CD4-positive, alpha-beta T cell treated with Interleukin-4 for 1 hour (primary cell): ENCODE measurements at regions not wholly inside any gene's neighbourhood (a gene's known extent, or its start where the extent isn't known, plus 50 kb on each side); places are given as distances from the start of the nearest gene placed in this dataset.
"Not testable (repeated sequence)": the region's sequence is repeated elsewhere in the genome, so short reads cannot be mapped to it uniquely, and the experiment has no call there.

Experiments
- DNase-seq, 2 donors: peaks; one replicate each; pipeline ENCODE4 v3.0.0-alpha.2; 2020 to 2022

GRCh38 chr2:235223011-235223410 lies 270.8 kb upstream of the AGAP1 start:
- DNase-seq, result no peak

- DNase-seq, result no peak
Measured at GRCh38 chr2:235224410-235224809, 269.4 kb upstream of the AGAP1 start.

- DNase-seq, result no peak
Measured at GRCh38 chr2:235225261-235225660, 268.6 kb upstream of the AGAP1 start.

DNA sequence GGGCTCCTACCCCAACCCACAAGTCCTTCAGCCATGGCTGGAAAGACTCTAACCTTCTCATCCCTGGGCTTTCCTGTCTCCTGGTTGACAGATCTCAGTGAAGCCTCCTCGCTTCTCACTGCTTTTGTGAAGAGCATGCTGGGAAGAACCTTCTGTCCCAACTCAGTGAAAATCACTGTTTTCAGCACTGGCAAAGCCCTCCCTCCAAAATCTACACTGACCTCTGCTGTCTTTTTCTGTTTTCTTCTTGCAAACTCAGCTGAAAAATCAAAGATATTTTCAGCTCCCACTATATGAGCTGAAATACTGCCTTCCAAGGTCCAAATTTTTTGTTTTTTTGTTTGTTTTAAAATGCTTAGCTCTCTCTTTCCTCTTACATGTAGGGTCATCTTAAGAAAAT lies 266.3 kb upstream of the AGAP1 start:
- no peak for DNase-seq

GRCh38 chr2:235228422-235228821 lies 265.4 kb upstream of the AGAP1 start:
- not testable (repeated sequence) for DNase-seq

- no peak for DNase-seq
Measured at GRCh38 chr2:235229236-235229635, 264.6 kb upstream of the AGAP1 start.

DNA sequence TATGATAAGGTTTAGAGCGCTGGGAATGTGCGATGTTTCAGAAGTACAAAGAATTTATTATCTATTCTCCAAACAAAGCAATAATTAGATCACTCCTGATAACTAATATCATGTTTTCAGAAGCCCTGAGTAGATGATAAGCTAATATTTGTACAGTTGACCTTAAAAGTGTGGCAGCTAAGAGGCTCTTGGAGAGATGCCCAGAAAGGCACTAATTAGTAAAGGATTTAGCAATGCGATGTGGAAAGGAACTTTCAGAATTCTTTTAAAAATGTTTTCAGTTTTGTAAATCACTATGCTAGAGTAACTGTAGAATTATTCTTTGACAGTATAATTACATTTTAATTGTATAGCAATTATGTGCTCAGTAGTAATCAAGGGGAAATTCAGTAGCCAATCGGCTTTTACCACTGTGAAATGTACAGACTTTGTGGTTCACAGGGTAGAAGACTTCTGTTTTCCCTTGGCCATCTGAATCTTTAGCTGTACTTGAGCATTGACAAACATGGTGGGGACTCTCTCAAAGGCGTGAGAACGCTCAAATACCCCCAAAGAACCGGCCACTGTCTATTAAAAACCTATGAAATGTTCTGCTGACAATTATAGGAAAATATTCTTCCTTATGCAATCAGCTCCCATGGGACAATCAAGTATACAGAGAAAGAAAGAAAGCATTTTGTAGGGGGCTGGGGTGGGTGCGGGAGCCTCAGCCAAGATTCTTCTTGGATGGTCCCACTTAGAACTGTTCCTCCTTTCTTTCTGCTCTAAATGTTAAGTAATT lies 262.8 kb upstream of the AGAP1 start:
- no peak for DNase-seq

GRCh38 chr2:235232449-235233433 lies 261.1 kb upstream of the AGAP1 start:
- no peak for DNase-seq

DNA sequence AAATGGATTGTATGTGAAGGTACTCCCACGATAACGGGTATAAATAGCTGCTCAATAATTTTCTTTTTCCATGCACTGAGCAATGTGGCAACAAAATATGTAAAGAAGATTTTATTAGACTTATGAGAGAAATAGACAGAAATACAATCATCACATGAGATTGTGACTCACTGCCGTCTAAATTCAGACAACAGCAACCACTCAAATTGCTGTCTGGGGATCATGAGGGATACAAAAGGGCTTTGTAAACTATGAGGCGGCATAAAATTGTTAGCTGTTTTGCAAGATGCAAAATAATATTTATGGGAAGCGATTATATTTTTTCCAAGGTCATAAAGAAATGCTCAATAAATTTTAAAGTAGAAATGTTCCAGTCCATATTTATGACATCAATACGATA lies 259.1 kb upstream of the AGAP1 start:
- DNase-seq, result no peak

GRCh38 chr2:235235977-235236767 lies 257.7 kb upstream of the AGAP1 start:
- DNase-seq, result no peak

DNA sequence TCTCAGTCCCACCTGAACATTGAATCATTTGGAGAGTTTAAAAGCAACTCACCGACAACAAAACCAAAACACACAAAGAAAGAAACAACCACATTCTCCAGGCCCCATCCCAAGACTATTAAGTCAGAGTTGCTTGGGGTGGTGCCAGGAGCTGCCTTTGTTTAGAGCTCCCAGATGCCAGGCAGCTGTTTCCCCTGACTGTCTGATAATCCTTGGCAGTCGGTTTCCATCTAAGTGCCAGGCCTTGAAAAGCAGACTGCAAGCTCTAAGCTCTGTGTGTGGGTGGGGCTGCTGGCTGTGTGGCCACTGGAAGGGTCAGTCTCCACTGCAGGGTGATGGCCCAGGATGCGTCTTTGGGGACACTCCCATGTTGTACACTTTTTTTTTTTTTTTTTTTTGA lies 255.3 kb upstream of the AGAP1 start:
- DNase-seq, result no peak

DNA sequence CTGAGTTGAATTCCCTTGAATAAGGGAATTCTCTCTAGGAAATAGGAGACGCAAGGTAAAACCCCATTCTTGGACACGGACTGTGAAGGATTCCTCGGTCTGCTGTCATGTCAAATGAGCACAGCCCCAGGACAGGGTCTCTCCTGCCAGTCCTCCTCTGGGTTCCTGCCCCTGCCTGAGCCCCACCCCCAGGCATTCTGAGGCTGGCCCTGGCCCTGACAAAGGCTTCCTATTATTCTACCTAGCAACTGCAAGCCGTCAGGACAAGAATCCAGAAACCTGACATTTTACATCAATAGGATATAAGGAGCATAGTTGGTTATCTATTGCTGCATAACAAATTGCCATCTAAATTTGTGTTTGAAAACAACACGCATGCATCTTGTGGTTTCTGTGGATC lies 253.3 kb upstream of the AGAP1 start:
- DNase-seq, result no peak

DNA sequence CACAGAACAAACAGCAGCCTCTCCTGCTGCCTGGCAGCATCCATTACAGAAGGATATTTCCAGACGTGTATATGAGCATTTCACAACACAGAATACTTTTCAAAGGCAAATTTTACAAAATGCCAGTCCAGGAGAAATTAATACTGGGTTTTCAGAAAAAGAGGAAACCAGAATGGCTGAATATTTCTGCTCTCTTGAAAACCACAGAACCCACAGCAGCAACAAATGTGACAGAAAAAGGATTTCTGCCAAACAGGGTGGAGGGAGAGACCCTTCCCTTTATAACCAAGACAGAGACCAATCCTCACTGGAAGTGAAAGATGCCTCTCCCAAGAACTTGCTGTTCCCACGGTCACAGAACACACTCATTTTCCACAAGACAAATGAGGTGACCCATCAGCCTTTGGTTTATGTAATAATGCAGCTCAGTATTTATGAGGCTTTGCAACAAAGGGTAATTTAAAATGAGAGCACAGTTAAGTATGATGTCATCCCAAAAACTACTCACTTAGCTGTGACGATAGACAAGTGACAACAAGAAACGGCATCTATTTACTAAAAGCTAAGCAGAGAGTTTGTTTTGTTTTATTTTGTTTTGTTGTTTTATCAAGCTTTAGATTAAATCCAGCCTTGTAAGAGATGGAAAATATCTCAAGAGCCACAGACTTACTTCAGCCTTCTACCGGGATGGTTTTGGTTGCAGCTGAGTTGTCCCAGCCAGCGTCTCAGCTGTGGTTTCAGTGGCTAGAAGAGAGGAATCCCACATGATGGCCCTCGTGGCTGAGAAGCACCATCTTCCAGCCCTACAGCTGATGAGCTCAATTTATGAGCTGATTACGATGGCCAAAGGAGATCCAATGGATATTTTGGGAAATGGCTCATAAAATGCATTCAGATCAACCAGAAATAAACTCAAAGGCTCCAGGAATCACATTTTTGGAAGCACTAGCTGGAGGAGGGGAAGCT lies 249.3 kb upstream of the AGAP1 start:
- no peak for DNase-seq

DNA sequence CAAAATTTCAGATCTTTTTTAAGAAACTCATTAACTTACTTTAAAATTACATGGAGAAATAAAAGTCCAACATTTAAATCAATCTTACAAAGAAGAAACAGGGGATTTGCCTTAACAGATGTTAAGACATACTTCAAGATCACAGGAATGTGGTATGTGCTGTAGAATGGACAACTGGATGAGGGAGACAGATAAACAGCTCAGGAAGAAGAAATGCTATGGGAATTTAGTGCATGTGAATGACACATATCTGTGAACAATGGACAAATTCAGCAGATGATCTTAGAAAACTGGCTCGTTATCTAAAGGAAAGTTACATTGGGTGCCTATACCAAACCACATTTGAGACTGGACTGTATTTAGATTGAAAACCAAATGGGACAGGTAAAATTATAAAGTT lies 246.8 kb upstream of the AGAP1 start:
- DNase-seq, result no peak

DNA sequence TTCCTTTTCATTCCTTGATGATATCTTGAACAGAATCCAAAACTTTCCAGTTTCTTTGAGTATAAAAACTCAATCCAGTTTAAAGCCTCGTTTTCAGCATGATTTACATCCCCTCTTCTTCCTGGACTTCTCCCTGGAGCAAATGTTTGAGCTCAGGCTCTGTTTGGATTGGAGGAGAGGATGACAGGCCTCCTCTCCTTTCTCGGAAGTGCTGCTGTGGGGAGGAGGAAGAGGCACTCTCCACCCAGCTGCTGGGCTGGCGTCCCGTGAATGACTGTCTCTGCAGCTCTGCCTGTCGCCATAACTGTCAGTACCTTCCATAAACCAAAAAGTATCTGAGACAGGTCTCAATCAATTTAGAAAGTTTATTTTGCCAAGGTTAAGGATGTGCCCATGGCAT lies 238.2 kb upstream of the AGAP1 start:
- DNase-seq, result no peak

DNA sequence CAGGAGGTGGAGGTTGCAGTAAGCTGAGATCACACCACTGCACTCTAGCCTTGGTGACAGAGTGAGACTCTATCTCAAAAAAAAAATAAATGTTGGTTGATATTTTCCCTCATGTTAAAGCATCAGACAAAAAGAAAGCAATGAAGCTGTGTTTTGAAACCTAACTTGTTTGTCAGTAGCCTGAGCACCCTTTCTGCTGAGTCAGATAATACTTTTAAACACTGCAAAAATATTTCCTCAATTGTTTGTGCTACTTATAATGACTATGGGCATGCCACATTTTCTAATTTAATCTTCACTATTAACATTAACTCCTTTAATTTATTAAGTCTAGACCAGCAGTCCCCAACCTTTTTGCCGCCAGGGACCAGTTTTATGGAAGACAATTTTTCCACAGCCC lies 236.3 kb upstream of the AGAP1 start:
- DNase-seq, result no peak

DNA sequence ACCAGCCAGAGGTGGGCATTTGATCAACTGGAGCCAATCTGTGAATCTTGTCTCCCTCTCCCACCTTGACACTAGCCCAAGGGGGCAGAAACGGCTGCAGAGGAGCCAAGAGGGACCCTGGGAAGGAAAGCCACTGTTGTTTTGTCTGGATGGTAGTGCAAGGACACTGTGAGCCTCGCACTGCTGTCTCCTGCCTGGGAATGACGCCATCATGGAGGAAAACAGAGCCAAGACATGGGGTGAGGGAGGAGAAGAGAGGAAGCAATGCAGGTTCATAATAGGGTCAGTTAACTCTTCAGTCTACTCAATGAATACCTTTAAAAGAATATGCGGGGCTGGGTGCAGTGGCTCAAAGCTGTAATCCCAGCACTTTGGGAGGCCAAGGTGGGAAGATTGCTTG lies 231.1 kb upstream of the AGAP1 start:
- DNase-seq, result no peak

DNA sequence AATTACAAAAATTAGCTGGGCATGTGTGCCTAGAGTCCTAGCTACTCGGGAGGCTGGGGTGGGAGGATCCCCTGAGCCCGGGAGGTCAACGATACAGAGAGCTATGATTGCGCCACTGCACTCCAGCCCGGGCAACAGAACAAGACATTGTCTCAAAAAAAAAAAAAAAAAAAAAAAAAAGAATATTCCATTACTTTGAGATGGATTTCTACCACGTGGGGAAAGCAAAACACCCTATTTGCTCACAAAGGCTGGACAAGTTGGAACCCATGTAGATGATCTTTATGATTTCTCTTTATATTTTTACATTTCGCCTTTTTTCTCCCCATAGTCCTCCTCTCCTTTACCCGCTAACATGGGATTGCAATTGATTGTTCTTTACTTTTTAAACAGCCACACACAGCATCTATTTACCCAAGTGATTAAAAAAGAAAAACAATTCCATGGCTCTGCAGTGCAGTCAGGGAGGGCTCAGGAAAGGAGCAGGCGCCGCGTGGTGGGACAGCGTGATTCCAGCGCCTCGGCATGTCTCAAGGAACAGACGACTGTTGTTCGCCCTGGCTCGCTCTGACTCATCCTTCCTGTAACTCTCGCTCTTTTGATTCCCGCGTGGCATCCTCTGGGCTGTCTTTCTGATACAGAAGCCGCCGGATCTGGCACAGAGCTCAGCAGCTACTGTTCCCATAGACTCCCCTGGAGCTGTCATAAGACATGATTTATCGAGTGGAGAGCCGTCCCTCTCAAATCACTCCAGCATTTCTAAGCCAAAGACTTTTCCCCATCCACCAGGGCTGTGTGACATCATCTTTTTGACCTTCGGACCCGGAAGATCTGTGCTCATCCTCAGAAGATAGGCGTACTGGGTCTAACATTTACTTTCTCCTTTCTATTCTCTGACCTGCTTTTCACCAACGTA lies 230.4 kb upstream of the AGAP1 start:
- no peak for DNase-seq

- no peak for DNase-seq
Measured at GRCh38 chr2:235264121-235264493, 229.7 kb upstream of the AGAP1 start.

DNA sequence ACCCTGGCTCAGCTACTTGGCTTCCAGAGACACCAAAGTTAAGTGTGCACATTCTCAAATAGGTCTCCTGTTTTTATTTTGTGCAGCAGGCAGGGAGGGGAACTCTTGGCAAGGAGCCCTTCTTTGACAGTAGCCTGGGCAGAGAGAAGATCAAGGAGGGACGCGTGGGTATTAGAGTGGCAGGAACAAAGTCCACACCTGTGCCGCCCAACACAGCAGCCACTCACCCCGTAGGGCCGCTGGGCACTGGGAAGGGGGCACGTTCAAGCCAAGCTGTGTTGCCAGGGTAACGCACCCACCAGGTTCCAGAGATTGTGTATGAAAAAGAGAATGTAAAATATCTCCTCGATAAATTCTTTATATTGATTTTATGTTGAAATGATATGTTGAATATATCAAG lies 229.3 kb upstream of the AGAP1 start:
- DNase-seq, result no peak
